ENCODE measurements at regions not wholly inside any gene's neighbourhood (a gene's known extent, or its start where the extent isn't known, plus 50 kb on each side); places are given as distances from the start of the nearest gene placed in this dataset.
"Not testable (repeated sequence)": the region's sequence is repeated elsewhere in the genome, so short reads cannot be mapped to it uniquely, and the experiment has no call there.

- ChIA-PET POLR2A (no interaction called here), CTCF (no interaction called here)
- H3K9me3 ChIP-seq (ENCODE audit: control extremely low read depth in 1 of 5, control insufficient read depth in 4 of 5, insufficient read depth in 2 of 5, low read depth in 1 of 5, low read length in 4 of 5), result peaks cover 0 to 7% (median 1%) of the 10 kb centered on the region in 5 experiments
- H3K27ac ChIP-seq (ENCODE audit: insufficient read depth in 1 of 2, low read depth in 1 of 2, low read length in 2 of 2, poor library complexity in 1 of 2, severe bottlenecking in 2 of 2), result no peak overlapping the region
- H3K4me1 ChIP-seq (ENCODE audit: control extremely low read depth in 1 of 4, control insufficient read depth in 4 of 4, insufficient read depth in 4 of 4, low read length in 3 of 4), result no peaks in the 10 kb centered on the region
- no peak for DNase-seq
- H3K27me3 ChIP-seq (replicated peaks in 2 of 5; ENCODE audit: control insufficient read depth in 4 of 5, insufficient read depth in 5 of 5, low read length in 4 of 5), result no peaks in the 10 kb centered on the region
- peaks cover 0 to 9% (median 1%) of the 10 kb centered on the region in 4 experiments for H3K36me3 ChIP-seq (ENCODE audit: control insufficient read depth in 4 of 4, insufficient read depth in 4 of 4, low read length in 3 of 4)
- H3K4me3 ChIP-seq (ENCODE audit: control insufficient read depth in 1 of 7, extremely low read depth in 1 of 7, insufficient read depth in 4 of 7, low read depth in 2 of 7, low read length in 6 of 7), result no peak overlapping the region
These were observed 64.1 kb downstream of the CFAP44 start for GRCh38 chr3:113377158-113377557.

- Histone ChIP-seq H3K9me3 (ENCODE audit: control extremely low read depth in 1 of 5, control insufficient read depth in 4 of 5, insufficient read depth in 2 of 5, low read depth in 1 of 5, low read length in 4 of 5) (peaks cover 0 to 7% (median 1%) of the 10 kb centered on the region in 5 experiments), H3K4me3 (ENCODE audit: control insufficient read depth in 1 of 7, extremely low read depth in 1 of 7, insufficient read depth in 4 of 7, low read depth in 2 of 7, low read length in 6 of 7) (no peak overlapping the region), H3K4me1 (ENCODE audit: control extremely low read depth in 1 of 4, control insufficient read depth in 4 of 4, insufficient read depth in 4 of 4, low read length in 3 of 4) (no peaks in the 10 kb centered on the region), H3K36me3 (ENCODE audit: control insufficient read depth in 4 of 4, insufficient read depth in 4 of 4, low read length in 3 of 4) (peaks cover 0 to 7% (median 1%) of the 10 kb centered on the region in 4 experiments), H3K27me3 (replicated peaks in 2 of 5; ENCODE audit: control insufficient read depth in 4 of 5, insufficient read depth in 5 of 5, low read length in 4 of 5) (no peaks in the 10 kb centered on the region), H3K27ac (ENCODE audit: insufficient read depth in 1 of 2, low read depth in 1 of 2, low read length in 2 of 2, poor library complexity in 1 of 2, severe bottlenecking in 2 of 2) (no peak overlapping the region)
- no peak for DNase-seq
- no CpG with 5 or more reads among the region's 1 CpG for WGBS (ENCODE audit: insufficient coverage)
- ChIA-PET POLR2A (no interaction called here), CTCF (interaction anchor here (1.9 kb wide), 1 partner anchor 15 kb away, joined by 4 read pairs; no protein-coding TSS in a partner anchor)
These were observed 67.2 kb downstream of the CFAP44 start for GRCh38 chr3:113374078-113374477.

- H3K4me3 ChIP-seq (ENCODE audit: control insufficient read depth in 1 of 7, extremely low read depth in 1 of 7, insufficient read depth in 4 of 7, low read depth in 2 of 7, low read length in 6 of 7); CTCF ChIA-PET; H3K27me3 ChIP-seq (replicated peaks in 2 of 5; ENCODE audit: control insufficient read depth in 4 of 5, insufficient read depth in 5 of 5, low read length in 4 of 5); H3K9me3 ChIP-seq (ENCODE audit: control extremely low read depth in 1 of 5, control insufficient read depth in 4 of 5, insufficient read depth in 2 of 5, low read depth in 1 of 5, low read length in 4 of 5); H3K27ac ChIP-seq (ENCODE audit: insufficient read depth in 1 of 2, low read depth in 1 of 2, low read length in 2 of 2, poor library complexity in 1 of 2, severe bottlenecking in 2 of 2); DNase-seq; H3K4me1 ChIP-seq (ENCODE audit: control extremely low read depth in 1 of 4, control insufficient read depth in 4 of 4, insufficient read depth in 4 of 4, low read length in 3 of 4); POLR2A ChIA-PET; H3K36me3 ChIP-seq (ENCODE audit: control insufficient read depth in 4 of 4, insufficient read depth in 4 of 4, low read length in 3 of 4): not testable (repeated sequence)
- 95% methylated on average over 6 of the region's 7 CpGs for WGBS (ENCODE audit: insufficient coverage)
These were observed 74.5 kb downstream of the CFAP44 start for GRCh38 chr3:113366800-113367199.

- POLR2A ChIA-PET, CTCF ChIA-PET: not testable (repeated sequence)
- 100% methylated on average over 2 of the region's 5 CpGs for WGBS (ENCODE audit: insufficient coverage)
These were observed 86.0 kb downstream of the CFAP44 start for GRCh38 chr3:113355340-113355739.

GRCh38 chr3:113354307-113354706 is 87.0 kb downstream of the CFAP44 start:
- no peak overlapping the region for H3K4me3 ChIP-seq (ENCODE audit: control insufficient read depth in 1 of 7, extremely low read depth in 1 of 7, insufficient read depth in 4 of 7, low read depth in 2 of 7, low read length in 6 of 7)
- no peak for DNase-seq
- H3K27ac ChIP-seq (ENCODE audit: insufficient read depth in 1 of 2, low read depth in 1 of 2, low read length in 2 of 2, poor library complexity in 1 of 2, severe bottlenecking in 2 of 2), result no peak overlapping the region
- no peaks in the 10 kb centered on the region for H3K27me3 ChIP-seq (replicated peaks in 2 of 5; ENCODE audit: control insufficient read depth in 4 of 5, insufficient read depth in 5 of 5, low read length in 4 of 5)
- CTCF ChIA-PET, result no interaction called here
- no peaks in the 10 kb centered on the region for H3K9me3 ChIP-seq (ENCODE audit: control extremely low read depth in 1 of 5, control insufficient read depth in 4 of 5, insufficient read depth in 2 of 5, low read depth in 1 of 5, low read length in 4 of 5)
- 100% methylated on average over 1 of the region's 1 CpG for WGBS (ENCODE audit: insufficient coverage)
- no peaks in the 10 kb centered on the region for H3K4me1 ChIP-seq (ENCODE audit: control extremely low read depth in 1 of 4, control insufficient read depth in 4 of 4, insufficient read depth in 4 of 4, low read length in 3 of 4)
- H3K36me3 ChIP-seq (ENCODE audit: control insufficient read depth in 4 of 4, insufficient read depth in 4 of 4, low read length in 3 of 4), result no peaks in the 10 kb centered on the region
- POLR2A ChIA-PET, result interaction anchor here (0.5 kb wide), 1 partner anchor 527 kb away, joined by 3 read pairs; no protein-coding TSS in a partner anchor

More at GRCh38 chr3:113355340-113355739, 86.0 kb downstream of the CFAP44 start:
- H3K27ac ChIP-seq (ENCODE audit: insufficient read depth in 1 of 2, low read depth in 1 of 2, low read length in 2 of 2, poor library complexity in 1 of 2, severe bottlenecking in 2 of 2); H3K4me3 ChIP-seq (ENCODE audit: control insufficient read depth in 1 of 7, extremely low read depth in 1 of 7, insufficient read depth in 4 of 7, low read depth in 2 of 7, low read length in 6 of 7); H3K4me1 ChIP-seq (ENCODE audit: control extremely low read depth in 1 of 4, control insufficient read depth in 4 of 4, insufficient read depth in 4 of 4, low read length in 3 of 4); H3K9me3 ChIP-seq (ENCODE audit: control extremely low read depth in 1 of 5, control insufficient read depth in 4 of 5, insufficient read depth in 2 of 5, low read depth in 1 of 5, low read length in 4 of 5); H3K27me3 ChIP-seq (replicated peaks in 2 of 5; ENCODE audit: control insufficient read depth in 4 of 5, insufficient read depth in 5 of 5, low read length in 4 of 5); DNase-seq; H3K36me3 ChIP-seq (ENCODE audit: control insufficient read depth in 4 of 4, insufficient read depth in 4 of 4, low read length in 3 of 4): not testable (repeated sequence)

- Histone ChIP-seq H3K9me3 (ENCODE audit: control extremely low read depth in 1 of 5, control insufficient read depth in 4 of 5, insufficient read depth in 2 of 5, low read depth in 1 of 5, low read length in 4 of 5) (no peaks in the 10 kb centered on the region), H3K4me1 (ENCODE audit: control extremely low read depth in 1 of 4, control insufficient read depth in 4 of 4, insufficient read depth in 4 of 4, low read length in 3 of 4) (no peaks in the 10 kb centered on the region), H3K27ac (ENCODE audit: insufficient read depth in 1 of 2, low read depth in 1 of 2, low read length in 2 of 2, poor library complexity in 1 of 2, severe bottlenecking in 2 of 2) (no peak overlapping the region), H3K36me3 (ENCODE audit: control insufficient read depth in 4 of 4, insufficient read depth in 4 of 4, low read length in 3 of 4) (no peaks in the 10 kb centered on the region), H3K4me3 (ENCODE audit: control insufficient read depth in 1 of 7, extremely low read depth in 1 of 7, insufficient read depth in 4 of 7, low read depth in 2 of 7, low read length in 6 of 7) (no peak overlapping the region), H3K27me3 (replicated peaks in 2 of 5; ENCODE audit: control insufficient read depth in 4 of 5, insufficient read depth in 5 of 5, low read length in 4 of 5) (no peaks in the 10 kb centered on the region)
- ChIA-PET CTCF (no interaction called here), POLR2A (interaction anchor here (0.5 kb wide), 1 partner anchor 527 kb away, joined by 3 read pairs; no protein-coding TSS in a partner anchor)
- no CpG with 5 or more reads among the region's 1 CpG for WGBS (ENCODE audit: insufficient coverage)
- DNase-seq, result no peak
These were observed 87.6 kb downstream of the CFAP44 start for GRCh38 chr3:113353678-113354077.

- DNase-seq, result no peak
- Histone ChIP-seq H3K4me1 (ENCODE audit: control extremely low read depth in 1 of 4, control insufficient read depth in 4 of 4, insufficient read depth in 4 of 4, low read length in 3 of 4) (no peaks in the 10 kb centered on the region), H3K4me3 (ENCODE audit: control insufficient read depth in 1 of 7, extremely low read depth in 1 of 7, insufficient read depth in 4 of 7, low read depth in 2 of 7, low read length in 6 of 7) (no peak overlapping the region), H3K36me3 (ENCODE audit: control insufficient read depth in 4 of 4, insufficient read depth in 4 of 4, low read length in 3 of 4) (no peaks in the 10 kb centered on the region), H3K27me3 (replicated peaks in 2 of 5; ENCODE audit: control insufficient read depth in 4 of 5, insufficient read depth in 5 of 5, low read length in 4 of 5) (no peaks in the 10 kb centered on the region), H3K9me3 (ENCODE audit: control extremely low read depth in 1 of 5, control insufficient read depth in 4 of 5, insufficient read depth in 2 of 5, low read depth in 1 of 5, low read length in 4 of 5) (peaks cover 0 to 2% (median 0%) of the 10 kb centered on the region in 5 experiments), H3K27ac (ENCODE audit: insufficient read depth in 1 of 2, low read depth in 1 of 2, low read length in 2 of 2, poor library complexity in 1 of 2, severe bottlenecking in 2 of 2) (no peak overlapping the region)
- POLR2A ChIA-PET, result no interaction called here
- 94% methylated on average over 7 of the region's 9 CpGs for WGBS (ENCODE audit: insufficient coverage)
- CTCF ChIA-PET, result no interaction called here
These were observed 100.5 kb downstream of the CFAP44 start for GRCh38 chr3:113340785-113341184.
